ENCODE measurements at regions not wholly inside any gene's neighbourhood (a gene's known extent, or its start where the extent isn't known, plus 50 kb on each side); places are given as distances from the start of the nearest gene placed in this dataset.
"Not testable (repeated sequence)": the region's sequence is repeated elsewhere in the genome, so short reads cannot be mapped to it uniquely, and the experiment has no call there.

DNA sequence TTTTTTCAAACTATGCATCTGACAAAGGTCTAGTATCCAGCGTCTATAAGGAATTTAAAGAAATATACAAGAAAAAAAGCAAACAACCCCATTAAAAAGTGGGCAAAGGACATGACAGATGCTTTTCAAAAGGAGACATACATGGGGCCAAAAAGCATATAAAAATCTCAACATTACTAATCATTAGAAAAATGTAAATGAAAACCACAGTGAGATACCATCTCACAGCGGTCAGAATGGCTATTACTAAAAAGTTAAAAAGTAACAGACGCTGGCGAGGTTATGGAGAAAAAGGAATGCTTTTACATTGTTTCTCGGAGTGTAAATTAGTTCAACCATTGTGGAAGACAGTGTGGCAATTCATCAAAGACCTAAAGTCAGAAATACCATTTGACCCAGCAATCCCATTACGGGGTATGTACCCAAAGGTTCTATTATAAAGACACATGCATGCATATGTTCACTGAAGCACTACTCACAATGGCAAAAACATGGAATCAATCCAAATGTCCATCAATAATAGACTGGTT, 643.1 kb upstream of the LRRTM1 start:
- TF ChIP-seq CTCF (IDR thresholded peaks at IDR 0.05), result no peak
- DNase-seq (ENCODE audit: low spot score) (no peak), ATAC-seq (ENCODE audit: low FRiP score) (no peak)

DNA sequence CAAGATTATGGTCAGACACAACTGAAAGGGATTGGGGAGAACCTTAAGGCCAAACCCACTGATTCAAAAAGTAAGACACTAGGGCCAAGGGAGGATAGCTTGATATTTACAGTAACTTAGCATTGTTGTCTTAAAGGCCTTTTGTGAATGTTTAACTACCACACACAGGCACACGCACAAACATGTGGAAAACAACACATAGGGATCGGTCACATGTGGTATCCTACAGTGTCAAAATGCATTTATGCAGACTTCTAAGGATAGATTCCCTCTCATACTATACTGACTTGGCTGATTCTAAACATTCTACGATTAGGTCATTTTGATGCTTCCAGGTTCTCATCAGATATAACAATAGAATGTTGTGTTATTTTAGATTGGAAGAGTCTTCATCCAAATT, 638.9 kb upstream of the LRRTM1 start:
- TF ChIP-seq CTCF (IDR thresholded peaks at IDR 0.05), result no peak
- DNase-seq (ENCODE audit: low spot score) (no peak), ATAC-seq (ENCODE audit: low FRiP score) (no peak)

DNA sequence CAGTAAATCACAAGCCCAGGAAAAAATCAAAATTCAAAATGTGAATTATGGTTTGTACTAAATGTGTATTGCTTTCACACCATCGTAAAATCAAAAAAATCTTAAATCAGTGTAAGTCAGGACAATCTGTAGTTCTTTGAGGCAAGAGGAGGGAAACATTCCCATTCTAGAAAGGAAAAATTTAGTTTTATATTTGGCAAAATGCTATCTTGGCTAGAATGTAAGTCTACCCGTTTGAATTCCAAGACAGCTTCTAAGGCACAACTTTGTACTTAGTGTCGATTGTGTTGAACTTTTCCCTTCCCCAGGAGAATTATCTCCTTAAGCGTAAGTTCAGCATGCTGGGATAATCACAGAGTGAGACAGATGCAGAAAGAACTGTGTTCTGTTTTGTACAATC, 638.2 kb upstream of the LRRTM1 start:
- DNase-seq (ENCODE audit: low spot score) (no peak), ATAC-seq (ENCODE audit: low FRiP score) (no peak)
- TF ChIP-seq CTCF (IDR thresholded peaks at IDR 0.05), result no peak

DNA sequence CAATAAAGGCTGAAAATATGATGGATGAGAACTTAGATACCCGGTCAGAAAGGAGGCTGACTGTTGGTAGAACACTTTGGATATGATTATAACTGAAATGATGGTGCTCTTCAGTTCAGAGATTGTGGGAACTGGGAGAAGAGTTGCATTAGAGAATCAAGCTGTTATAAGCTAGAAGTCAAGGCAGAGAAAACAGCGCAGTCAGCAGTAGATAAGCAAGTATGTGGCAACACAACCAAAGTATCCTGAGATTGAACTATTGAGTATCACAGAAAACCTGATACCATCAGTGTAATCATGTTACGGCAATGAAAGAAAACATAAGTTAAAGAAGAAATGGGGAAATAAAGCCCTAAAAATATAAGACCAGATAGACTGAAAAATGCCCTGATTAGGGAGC, 633.9 kb upstream of the LRRTM1 start:
- ATAC-seq (ENCODE audit: low FRiP score) (no peak), DNase-seq (ENCODE audit: low spot score) (no peak)
- TF ChIP-seq CTCF (IDR thresholded peaks at IDR 0.05), result no peak

GRCh38 chr2:80931820-80932219, 627.3 kb upstream of the LRRTM1 start:
- not testable (repeated sequence) for ATAC-seq (ENCODE audit: low FRiP score); DNase-seq (ENCODE audit: low spot score)

DNA sequence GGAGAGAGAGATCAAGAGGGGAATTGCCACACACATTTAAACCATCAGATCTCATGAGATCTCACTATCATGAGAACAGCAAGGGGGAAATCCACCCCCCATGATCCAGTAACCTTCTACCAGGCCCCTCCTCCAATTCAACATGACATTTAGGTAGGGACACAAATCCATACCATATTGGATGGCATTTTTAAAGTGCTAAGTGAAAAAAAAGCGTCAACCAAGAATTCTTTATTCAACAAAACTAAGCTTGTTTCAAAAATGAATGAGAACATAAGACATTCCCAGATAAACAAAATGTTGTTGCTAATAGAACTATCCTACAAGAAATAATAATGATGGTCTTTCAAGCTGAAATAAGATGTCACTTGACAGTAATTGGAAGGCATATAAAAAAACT, 626.2 kb upstream of the LRRTM1 start:
- ATAC-seq (ENCODE audit: low FRiP score) (no peak), DNase-seq (ENCODE audit: low spot score) (no peak)
- no peak for TF ChIP-seq CTCF (IDR thresholded peaks at IDR 0.05)

DNA sequence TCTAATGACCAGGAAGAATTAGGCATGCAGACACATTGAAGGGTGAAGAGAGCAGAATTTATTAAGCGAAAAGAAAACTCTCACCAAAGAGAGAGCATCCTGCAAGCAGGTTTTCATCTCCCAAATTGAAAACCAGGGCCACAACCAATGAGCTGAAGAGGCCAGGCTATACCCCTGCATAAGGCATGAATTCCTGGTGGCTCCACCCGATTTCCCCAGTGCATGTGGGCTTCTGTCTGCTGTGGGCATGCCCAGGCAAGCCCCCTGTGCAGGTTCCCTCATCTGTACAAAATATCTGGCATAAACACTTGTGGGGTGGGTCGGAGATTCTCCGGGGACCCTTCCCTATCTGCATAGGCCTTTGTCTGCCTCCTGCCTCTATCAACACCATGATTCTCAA, 621.6 kb upstream of the LRRTM1 start:
- TF ChIP-seq CTCF (IDR thresholded peaks at IDR 0.05), result no peak
- ATAC-seq (ENCODE audit: low FRiP score) (no peak), DNase-seq (ENCODE audit: low spot score) (no peak)

GRCh38 chr2:80896576-80896975, 592.0 kb upstream of the LRRTM1 start:
- DNase-seq (ENCODE audit: low spot score) (no peak), ATAC-seq (ENCODE audit: low FRiP score) (no peak)
- no peak for TF ChIP-seq CTCF (IDR thresholded peaks at IDR 0.05)

Data from omental fat pad (tissue), 3 donors.